CD14-positive monocyte (primary cell): ENCODE measurements at regions not wholly inside any gene's neighbourhood (a gene's known extent, or its start where the extent isn't known, plus 50 kb on each side); places are given as distances from the start of the nearest gene placed in this dataset.

ENCODE experiments used
- DNase-seq, 3 donors: peaks; one replicate each; pipeline ENCODE4 v3.0.0-alpha.2; 2011 to 2022
- H2AFZ ChIP-seq: 2 replicates; pipeline ENCODE4 v1.6.0; 2012; ENCODE audit warnings: mild to moderate bottlenecking, low read depth, low read length, inconsistent platforms; ENCODE audit not compliant: insufficient read depth, poor library complexity, severe bottlenecking
- H3K27ac ChIP-seq, 2 donors: 1 replicate in 1 of 2; 2 replicates in 1 of 2; pipeline ENCODE4 v1.5.1; 2012 to 2013; ENCODE audit warnings: low read length in 2 of 2, control low read depth in 1 of 2, inconsistent platforms in 1 of 2, low read depth in 1 of 2, mild to moderate bottlenecking in 1 of 2
- H3K27me3 ChIP-seq, 2 donors: one replicate each; pipeline versions ENCODE4 v1.6.0 to v1.6.1; 2011 to 2013; ENCODE audit warnings: low read length in 2 of 2; ENCODE audit not compliant: control insufficient read depth in 2 of 2, insufficient read depth in 2 of 2
- H3K36me3 ChIP-seq, 2 donors: replicated peaks in 1 of 2; 1 replicate in 1 of 2; 2 replicates in 1 of 2; pipeline versions ENCODE4 v1.5.1 to v1.6.1; 2012 to 2013; ENCODE audit warnings: low read length in 2 of 2, control low read depth in 1 of 2, inconsistent platforms in 1 of 2, mild to moderate bottlenecking in 1 of 2; ENCODE audit not compliant: insufficient read depth in 2 of 2, control insufficient read depth in 1 of 2
- H3K4me1 ChIP-seq, 2 donors: 1 replicate in 1 of 2; 2 replicates in 1 of 2; pipeline versions ENCODE4 v1.5.1 to v1.6.1; 2012 to 2013; ENCODE audit warnings: low read length in 2 of 2, control low read depth in 1 of 2, inconsistent platforms in 1 of 2, mild to moderate bottlenecking in 1 of 2, moderate library complexity in 1 of 2; ENCODE audit not compliant: insufficient read depth in 2 of 2, control insufficient read depth in 1 of 2
- H3K4me2 ChIP-seq: replicated peaks from 2 replicates; pipeline ENCODE3; 2012; ENCODE audit warnings: low read length, moderate library complexity, mild to moderate bottlenecking; ENCODE audit not compliant: poor library complexity, severe bottlenecking; ENCODE audit errors: extremely low read depth
- H3K4me3 ChIP-seq, 3 experiments: fragments of 200-600 bp in 1 of 3; sonication (generic) in 1 of 3; replicated peaks in 1 of 3; 1 replicate in 2 of 3; 2 replicates in 1 of 3; pipeline ENCODE4 v1.5.1; 2011 to 2013; ENCODE audit warnings: low read length in 3 of 3, mild to moderate bottlenecking in 3 of 3, control low read depth in 2 of 3, low read depth in 2 of 3, inconsistent platforms in 1 of 3, moderate library complexity in 1 of 3
- H3K79me2 ChIP-seq: 2 replicates; pipeline ENCODE4 v1.6.0; 2012; ENCODE audit warnings: mild to moderate bottlenecking, control low read depth, inconsistent platforms, low read length, moderate library complexity; ENCODE audit not compliant: insufficient read depth
- H3K9ac ChIP-seq: 2 replicates; pipeline ENCODE4 v1.6.0; 2017; ENCODE audit warnings: low read length, mild to moderate bottlenecking; ENCODE audit not compliant: insufficient read depth, poor library complexity, severe bottlenecking
- H3K9me3 ChIP-seq, 2 donors: replicated peaks in 1 of 2; 1 replicate in 1 of 2; 2 replicates in 1 of 2; pipeline versions ENCODE4 v1.5.1 to v1.6.1; 2012 to 2013; ENCODE audit warnings: low read length in 2 of 2, control low read depth in 1 of 2; ENCODE audit not compliant: control insufficient read depth in 1 of 2, insufficient read depth in 1 of 2
- H4K20me1 ChIP-seq: 2 replicates; pipeline ENCODE4 v1.6.0; 2012; ENCODE audit warnings: mild to moderate bottlenecking, low read length, control low read depth, moderate library complexity; ENCODE audit not compliant: insufficient read depth
- H3K27ac Mint-ChIP-seq, 7 donors: one replicate each; pipeline ENCODE4 v1.8.0; 2020; ENCODE audit warnings: mild to moderate bottlenecking in 7 of 7, mixed read lengths in 7 of 7, moderate library complexity in 6 of 7, inconsistent platforms in 2 of 7
- H3K27me3 Mint-ChIP-seq, 3 donors: one replicate each; pipeline ENCODE4 v1.8.0; 2021 to 2022; ENCODE audit warnings: low read depth in 3 of 3, mild to moderate bottlenecking in 3 of 3, mixed read lengths in 3 of 3, moderate library complexity in 3 of 3, inconsistent platforms in 1 of 3
- H3K36me3 Mint-ChIP-seq, 2 donors: one replicate each; pipeline ENCODE4 v1.8.0; 2020; ENCODE audit warnings: mixed read lengths in 2 of 2, inconsistent platforms in 1 of 2, mild to moderate bottlenecking in 1 of 2
- H3K4me1 Mint-ChIP-seq: one replicate; pipeline ENCODE4 v1.8.0; 2020; ENCODE audit warnings: mild to moderate bottlenecking, mixed read lengths
- H3K4me3 Mint-ChIP-seq, 2 donors: one replicate each; pipeline ENCODE4 v1.8.0; 2020; ENCODE audit warnings: mild to moderate bottlenecking in 2 of 2, mixed read lengths in 2 of 2, moderate library complexity in 1 of 2
- H3K9me3 Mint-ChIP-seq, 7 donors: one replicate each; pipeline ENCODE4 v1.8.0; 2020 to 2022; ENCODE audit warnings: mixed read lengths in 7 of 7, mild to moderate bottlenecking in 6 of 7, moderate library complexity in 6 of 7, inconsistent platforms in 2 of 7
- CTCF ChIP-seq: fragments of 200-600 bp; IDR thresholded peaks from one replicate; pipeline ENCODE4 v1.8.0; 2022; ENCODE audit warnings: antibody characterized with exemption, mild to moderate bottlenecking
- WGBS: methylation state at CpG from one replicate; pipeline ENCODE4 v1.1.5; 2013; ENCODE audit warnings: missing lambda C conversion rate; ENCODE audit not compliant: insufficient coverage; 5-methylcytosine and 5-hydroxymethylcytosine counted together
- intact Hi-C, 2 donors: fragments of 100-400 bp; cut with micrococcal nuclease; formaldehyde crosslinking; loops; one replicate each; pipeline versions ENCODE4 v1.15.0 to v1.15.1; 2023

- Histone ChIP-seq H3K4me3 (no peak overlapping the region), H3K27ac (no peak overlapping the region), H3K9ac (no peak overlapping the region), H3K27me3 (no peaks in the 10 kb centered on the region), H3K36me3 (no peaks in the 10 kb centered on the region), H3K79me2 (no peaks in the 10 kb centered on the region), H3K4me2 (no peak overlapping the region), H3K9me3 (peaks cover 6 to 10% of the 10 kb centered on the region in 2 donors), H3K4me1 (no peaks in the 10 kb centered on the region), H4K20me1 (no peaks in the 10 kb centered on the region), H2AFZ (no peak overlapping the region)
- no peak for TF ChIP-seq CTCF
- no peaks in the 10 kb centered on the region for H3K4me1 Mint-ChIP-seq
- no peak overlapping the region for H3K27ac Mint-ChIP-seq
- intact Hi-C loops, result no loop called here
- DNase-seq, result no peak
- H3K4me3 Mint-ChIP-seq, result no peak overlapping the region
- no peaks in the 10 kb centered on the region for H3K27me3 Mint-ChIP-seq
- peaks cover 0 to 5% (median 2%) of the 10 kb centered on the region in 7 donors for H3K9me3 Mint-ChIP-seq
- WGBS, result 71% methylated on average over 1 of the region's 1 CpG
- no peaks in the 10 kb centered on the region for H3K36me3 Mint-ChIP-seq
Observed at GRCh38 chr6:86535100-86535499, 402.2 kb upstream of the HTR1E start.

- H3K9ac ChIP-seq, result no peak overlapping the region
- no peaks in the 10 kb centered on the region for H3K27me3 ChIP-seq
- H3K36me3 ChIP-seq, result no peaks in the 10 kb centered on the region
- WGBS, result 70% methylated on average over 1 of the region's 1 CpG
- H4K20me1 ChIP-seq, result no peaks in the 10 kb centered on the region
- H3K79me2 ChIP-seq, result no peaks in the 10 kb centered on the region
- H3K4me3 ChIP-seq, result no peak overlapping the region
- H3K27ac ChIP-seq, result no peak overlapping the region
- no peaks in the 10 kb centered on the region for H3K36me3 Mint-ChIP-seq
- no peaks in the 10 kb centered on the region for H3K27me3 Mint-ChIP-seq
- H3K4me2 ChIP-seq, result no peak overlapping the region
- no peak overlapping the region for H3K27ac Mint-ChIP-seq
- intact Hi-C loops, result no loop called here
- TF ChIP-seq CTCF, result no peak
- H3K4me1 Mint-ChIP-seq, result no peaks in the 10 kb centered on the region
- peaks cover 13 to 26% of the 10 kb centered on the region in 2 donors for H3K9me3 ChIP-seq
- H2AFZ ChIP-seq, result no peak overlapping the region
- H3K4me3 Mint-ChIP-seq, result no peak overlapping the region
- peaks cover 2 to 14% (median 7%) of the 10 kb centered on the region in 7 donors for H3K9me3 Mint-ChIP-seq
- H3K4me1 ChIP-seq, result no peaks in the 10 kb centered on the region
- DNase-seq, result no peak
Observed at GRCh38 chr6:86529635-86530034, 407.7 kb upstream of the HTR1E start.
